HG03196 (cell line): ENCODE measurements at regions not wholly inside any gene's neighbourhood (a gene's known extent, or its start where the extent isn't known, plus 50 kb on each side); places are given as distances from the start of the nearest gene placed in this dataset.

Experiments
- ATAC-seq: cut with Tn5 transposase; IDR thresholded peaks from one replicate; pipeline ENCODE4 v1.9.1; 2021; ENCODE audit not compliant: unreplicated experiment

DNA sequence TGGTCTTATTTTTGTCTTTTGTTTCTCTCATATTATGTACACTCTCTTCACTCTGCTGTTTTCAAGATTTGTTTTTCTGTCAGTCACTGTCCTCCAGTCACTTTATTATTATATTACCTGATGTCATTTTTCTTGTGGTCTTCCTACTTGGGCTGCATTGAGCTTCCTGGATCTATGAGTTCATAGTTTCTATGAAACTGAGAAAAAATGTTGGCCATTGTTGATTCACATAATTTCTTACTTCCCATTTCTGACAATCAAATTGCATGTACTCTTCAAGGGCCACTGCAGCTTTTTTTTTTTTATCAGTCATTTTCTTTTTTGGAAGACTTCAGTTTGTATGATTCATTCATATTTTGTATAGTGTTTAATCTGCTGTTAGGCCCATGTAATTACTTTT, 1180.6 kb upstream of the GBE1 start:
- ATAC-seq: no peak

DNA sequence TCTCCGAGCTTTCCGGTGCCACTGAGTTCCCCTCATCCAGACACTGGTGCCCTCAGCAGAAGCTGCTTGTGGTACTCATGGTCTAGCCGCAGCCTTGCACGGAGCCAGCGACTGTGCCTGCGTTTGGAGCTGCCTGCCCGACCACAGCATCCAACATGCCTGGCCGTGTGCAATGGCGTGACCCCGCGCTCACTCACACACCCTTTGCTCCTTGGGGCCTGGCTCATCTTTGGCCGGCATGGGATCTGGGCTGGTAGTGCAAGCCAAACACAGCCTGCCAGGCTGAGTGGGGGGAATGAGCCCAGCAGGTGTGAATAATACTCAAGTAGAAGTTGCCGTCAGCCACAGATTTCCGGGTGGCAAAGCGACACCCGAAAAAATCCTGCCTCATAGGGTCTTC, 1178.7 kb upstream of the GBE1 start:
- ATAC-seq: no peak

DNA sequence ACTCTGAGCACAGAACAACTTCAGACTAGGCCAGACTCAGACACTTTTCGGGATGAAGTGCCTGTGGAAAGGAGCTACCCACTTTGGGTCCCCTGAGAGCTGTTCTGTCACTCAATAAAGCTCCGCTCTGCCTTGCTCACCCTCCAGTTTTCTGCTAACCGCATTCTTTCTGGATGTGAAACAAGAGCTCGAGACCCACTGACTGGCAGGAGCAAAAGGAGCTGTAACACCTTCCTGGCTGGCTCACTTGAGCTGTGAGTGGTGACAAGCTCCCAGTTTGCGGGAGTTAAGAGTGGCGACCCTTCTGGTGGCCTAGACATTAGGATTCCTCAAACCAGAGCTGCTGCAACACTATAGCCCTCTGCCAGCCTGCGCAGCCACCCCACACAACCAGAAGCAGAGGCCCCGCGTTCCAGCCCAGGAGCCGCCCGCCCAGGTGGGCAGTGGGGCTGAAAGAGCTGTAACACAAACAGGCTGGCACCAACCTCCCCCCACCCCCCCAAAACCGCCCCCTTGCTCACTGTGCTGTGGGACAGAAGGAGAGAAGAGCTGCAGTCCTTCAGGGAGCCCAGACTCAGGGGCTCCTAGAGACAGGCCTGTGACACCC, 1178.1 kb upstream of the GBE1 start:
- ATAC-seq: no peak

DNA sequence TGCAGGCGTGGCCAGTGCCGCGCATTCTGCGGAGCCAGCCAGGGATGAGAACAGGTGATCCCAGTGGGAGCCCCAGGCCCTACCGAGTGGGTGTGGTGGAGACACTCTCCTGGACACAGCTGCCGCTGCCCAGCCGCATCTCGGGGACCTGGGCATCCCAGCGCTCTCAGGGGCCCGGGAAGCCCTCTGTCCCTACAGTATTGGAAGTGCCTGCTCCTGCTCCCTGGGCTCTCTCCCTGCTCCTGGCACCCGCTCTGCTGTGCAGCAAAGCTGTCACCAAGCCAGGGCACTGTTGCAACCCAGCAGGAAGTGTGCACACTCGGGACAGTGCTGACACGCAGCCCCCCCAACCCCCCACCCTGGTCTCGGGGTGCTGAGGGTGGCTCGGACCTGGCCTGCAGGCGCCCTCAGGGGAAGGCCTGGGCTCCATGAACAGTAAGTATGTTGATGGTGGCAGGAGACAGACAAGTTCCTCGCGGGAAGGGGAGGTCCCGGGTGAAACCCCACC, 1177.4 kb upstream of the GBE1 start:
- ATAC-seq: no peak

DNA sequence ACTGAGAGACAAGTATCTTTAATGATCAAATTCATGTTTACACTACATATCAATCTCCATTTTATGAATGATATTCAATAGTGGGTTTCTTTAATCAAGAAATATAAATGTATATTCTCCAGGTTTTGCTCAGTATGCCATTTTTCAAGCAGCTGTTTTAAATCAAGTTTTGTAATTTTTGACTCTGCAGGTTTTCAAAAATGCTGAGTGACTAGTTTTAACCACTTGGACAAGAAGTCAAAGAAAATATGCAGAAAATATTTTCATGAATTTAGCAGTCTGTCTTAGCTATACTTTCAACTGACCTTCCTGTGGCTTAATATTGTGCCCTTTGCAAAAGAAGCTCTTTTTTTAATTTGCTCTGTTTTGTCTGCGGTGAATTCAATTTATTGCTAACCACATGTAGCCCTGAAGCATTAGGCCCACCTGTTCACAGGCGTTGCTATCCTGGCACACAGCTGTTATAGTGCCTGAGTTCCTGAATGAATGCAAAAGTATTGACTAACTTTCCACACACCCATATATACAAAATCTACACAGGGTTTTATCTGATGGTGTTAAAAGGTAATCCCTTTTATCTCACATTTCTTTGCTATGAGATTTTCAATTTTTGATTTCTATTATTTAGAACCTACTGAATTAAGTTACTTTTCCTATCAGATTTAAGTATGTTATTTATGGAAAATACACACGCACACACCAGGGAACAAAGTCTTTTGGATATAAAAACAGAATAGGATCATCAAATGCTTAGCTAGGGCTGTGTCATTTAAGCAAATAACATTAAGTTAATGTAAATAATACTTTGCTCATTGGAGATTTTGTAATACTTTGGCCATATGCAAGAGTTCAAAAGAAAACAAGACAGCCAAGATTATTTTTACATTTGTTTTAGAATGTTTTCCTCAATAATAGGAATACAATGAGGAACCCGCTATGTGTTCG, 1166.1 kb upstream of the GBE1 start:
- ATAC-seq: no peak

DNA sequence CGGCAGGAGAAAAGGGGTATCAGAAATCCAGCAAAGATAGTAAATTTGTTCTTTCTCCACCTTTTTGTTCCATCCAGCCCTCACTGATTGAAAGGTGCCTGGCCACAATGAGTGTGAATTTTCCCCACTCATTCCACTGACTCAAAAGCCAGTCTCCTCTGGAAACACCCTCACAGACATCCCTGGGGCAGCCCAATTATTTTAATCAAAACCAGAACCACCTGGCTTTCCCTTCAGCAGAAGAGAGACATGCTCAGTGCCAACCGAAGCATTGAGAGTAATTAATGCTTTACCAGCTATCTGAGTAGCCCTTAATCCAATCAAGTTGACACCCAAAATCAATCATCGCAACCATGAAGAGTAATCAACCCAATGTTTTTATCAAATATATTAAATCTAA, 1129.6 kb upstream of the GBE1 start:
- ATAC-seq: no peak

DNA sequence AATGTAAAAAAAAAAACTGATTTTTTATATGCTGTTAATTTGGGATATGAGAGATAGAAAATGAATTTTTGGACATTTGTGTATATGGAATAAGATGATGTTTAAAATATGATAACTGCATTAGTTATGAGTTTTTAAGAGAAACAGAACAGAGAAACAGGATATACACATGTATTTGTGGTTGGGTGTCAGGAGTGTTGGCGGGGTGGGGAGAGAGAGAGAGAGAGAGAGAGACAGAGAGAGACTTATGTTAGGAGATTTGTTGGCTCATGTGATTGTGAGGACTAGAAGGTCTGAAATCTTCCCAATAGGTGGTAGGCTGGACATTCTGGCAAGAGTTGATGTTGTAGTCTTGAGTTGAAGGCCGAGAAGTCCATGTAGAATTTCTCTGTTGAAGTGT, 1121.6 kb upstream of the GBE1 start:
- no peak for ATAC-seq

DNA sequence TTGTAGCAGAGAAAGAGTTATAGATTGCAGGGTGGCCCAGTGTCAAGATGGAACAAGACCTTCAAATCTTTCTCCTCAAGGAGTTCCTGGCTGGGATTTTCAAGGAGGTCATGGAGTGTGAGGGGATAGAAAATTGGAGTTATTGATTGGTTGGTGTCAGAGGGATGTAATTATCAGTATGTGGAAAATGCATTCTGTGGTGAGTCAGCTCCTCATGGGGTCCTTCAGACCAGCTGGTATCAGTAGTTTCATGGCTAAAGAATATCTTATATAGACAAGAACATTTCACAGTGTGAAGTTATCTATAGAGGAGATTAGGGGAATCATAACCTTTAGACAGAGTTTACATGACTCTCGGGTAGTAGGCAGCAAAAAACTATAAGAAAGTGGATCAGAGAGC, 1114.0 kb upstream of the GBE1 start:
- ATAC-seq: no peak

DNA sequence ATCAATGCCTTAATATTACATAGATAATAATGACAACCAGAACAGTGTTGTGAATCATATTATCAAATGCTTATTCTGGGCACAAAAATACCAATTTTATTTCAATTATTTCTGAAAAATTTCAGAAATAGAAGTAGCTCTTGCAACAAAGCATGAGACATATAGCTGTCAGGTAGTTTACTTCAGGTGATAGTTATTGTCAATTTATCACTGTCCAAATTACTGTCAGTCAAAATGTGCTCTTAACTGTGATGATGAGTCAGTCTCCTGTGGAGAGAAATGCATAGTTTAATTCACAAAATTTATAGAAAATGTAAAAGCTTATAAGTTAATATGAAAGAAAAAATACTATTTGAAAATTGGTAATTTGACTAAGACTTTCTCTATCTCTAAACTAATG, 1078.4 kb upstream of the GBE1 start:
- no peak for ATAC-seq

DNA sequence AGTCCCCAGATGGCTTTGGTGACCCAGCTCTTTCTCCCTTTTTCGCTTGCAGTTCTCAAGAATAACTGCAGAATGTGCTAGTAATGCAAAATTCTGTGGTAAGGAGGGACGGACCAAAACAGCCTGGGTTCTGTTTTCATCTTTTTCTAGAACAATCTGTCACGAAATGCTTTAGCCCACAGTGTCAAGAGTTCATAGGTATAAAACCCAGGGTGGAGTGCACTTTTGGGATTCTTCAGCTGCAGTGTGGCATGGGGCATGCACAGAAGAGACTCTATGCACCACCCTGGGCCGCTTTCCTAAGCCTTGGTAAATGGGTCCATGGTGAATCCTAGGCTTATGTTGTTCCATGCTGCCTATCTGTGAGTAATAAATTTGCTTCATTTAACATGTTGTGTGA, 1072.7 kb upstream of the GBE1 start:
- ATAC-seq: no peak

DNA sequence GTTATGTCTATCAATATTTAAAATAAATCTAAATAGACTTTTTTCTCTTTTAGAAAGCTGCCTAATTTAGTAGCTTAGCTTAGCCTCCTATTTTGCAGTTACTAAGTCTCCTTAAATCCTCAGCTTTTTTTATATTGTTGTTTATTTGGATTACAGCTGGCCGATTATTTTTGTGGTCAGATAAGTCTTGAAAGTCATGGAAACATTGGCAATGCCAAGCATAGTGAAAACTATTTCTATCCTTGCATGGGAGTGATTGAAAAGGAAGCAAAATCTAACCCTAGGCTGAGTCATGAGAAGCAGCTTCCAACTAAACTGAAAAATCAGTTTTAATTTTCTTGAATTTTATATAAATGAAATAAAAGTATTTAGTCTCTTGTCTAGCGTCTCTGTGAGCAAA, 1063.0 kb upstream of the GBE1 start:
- ATAC-seq: no peak

DNA sequence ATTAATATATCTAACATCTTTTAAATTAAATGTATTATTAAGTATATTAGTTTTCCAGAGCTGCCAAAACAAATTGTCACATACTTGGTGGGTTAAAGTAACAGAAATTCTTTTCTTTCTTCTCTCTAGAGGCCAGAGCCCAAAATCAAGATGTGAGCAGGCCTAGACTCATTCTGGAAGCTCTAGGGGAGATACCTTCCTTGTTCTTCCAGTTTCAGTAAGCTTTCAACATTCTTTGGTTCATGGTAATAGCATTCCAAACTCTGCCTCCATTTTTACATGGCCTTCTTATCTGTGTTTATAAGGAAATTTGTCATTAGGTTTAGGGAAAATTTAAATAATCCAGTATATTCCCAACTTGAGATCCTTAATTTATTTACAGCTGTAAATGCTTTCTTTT, 1054.6 kb upstream of the GBE1 start:
- no peak for ATAC-seq

DNA sequence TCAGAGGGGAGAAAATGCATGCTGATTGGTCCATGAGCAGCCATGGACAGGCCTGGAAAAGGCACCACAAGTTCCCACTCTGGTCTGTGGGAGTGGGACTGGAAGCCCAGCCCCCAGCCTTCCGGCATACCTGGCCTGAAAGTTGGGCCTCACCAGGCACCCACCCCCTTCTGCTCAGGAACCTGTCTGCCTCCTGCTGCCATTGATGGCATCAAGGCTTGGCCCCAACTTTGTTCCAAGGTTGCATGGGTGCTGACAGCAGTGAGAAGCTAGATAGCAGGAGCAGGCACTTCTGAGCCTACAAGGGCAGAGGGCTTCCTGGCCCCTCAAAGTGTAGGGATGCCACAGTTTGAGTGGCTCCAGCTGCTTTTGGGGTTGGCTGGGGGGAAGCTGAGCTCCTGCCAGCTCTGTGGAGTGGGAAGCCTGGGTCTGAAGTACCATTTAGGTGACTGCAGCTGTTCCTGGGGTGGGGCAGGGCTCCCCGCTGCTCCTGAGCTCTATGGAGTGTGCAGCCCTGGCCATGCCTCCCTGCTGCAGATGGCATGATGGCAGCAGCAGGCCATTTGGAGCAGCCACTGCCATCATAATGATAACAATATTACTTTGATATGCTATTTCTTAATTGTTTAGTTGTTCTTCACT, 1054.1 kb upstream of the GBE1 start:
- ATAC-seq: no peak

DNA sequence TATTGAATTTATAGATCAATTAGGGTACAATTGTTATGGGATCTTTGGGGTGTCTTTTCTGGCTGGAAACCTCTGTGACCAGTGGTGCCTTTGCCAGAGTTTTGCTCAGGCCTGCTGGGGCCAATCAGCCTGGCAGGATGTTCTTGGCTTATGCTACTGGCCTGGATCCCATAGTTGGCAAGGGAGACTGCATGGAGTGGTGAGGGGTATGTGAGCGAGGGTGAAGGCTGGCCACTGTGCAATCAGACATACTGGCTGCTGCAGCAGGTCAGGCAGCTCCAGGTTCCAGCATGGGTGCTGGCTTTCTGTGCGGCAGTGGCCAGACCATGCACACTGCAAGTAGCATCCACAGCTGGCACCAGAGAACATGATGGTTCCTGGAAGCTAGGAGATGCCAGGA, 1053.2 kb upstream of the GBE1 start:
- no peak for ATAC-seq

DNA sequence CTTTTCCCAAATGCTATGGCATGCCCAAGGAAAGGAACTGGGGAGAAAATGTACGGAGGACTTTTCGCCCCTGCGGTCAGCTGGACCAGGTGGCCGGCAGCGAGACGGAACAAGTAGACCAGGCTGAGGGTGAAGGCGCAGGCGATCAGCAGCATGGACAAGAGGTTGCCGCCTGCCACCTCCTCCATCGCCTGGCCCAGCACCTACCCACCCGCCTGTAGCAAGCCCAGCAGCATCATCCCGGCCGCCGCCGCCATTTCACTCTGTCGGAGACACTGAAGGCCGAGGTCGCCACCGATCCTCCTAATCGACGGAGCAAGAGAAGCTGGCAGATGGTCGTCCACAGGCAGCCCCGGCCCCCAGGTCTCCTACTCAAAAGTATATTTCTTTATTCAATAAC, 1046.3 kb upstream of the GBE1 start:
- no peak for ATAC-seq

DNA sequence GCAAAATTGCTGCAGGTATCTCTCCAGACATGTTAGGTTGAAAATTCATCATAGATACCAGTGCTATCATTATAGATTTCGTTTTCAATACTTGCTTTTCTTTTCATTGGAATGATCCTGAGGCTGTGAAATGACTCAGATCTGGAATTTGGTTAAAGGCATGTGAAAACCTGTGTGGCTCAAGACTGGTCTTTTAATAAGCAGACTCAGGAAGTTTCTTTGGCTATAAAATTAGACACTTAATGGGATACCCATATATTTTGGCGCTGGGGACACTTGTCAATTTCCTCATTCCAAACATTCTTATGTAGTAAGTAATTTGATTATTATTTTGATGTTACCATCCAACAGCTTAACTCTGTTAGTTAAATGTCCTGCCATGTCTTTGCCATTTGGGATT, 1041.1 kb upstream of the GBE1 start:
- no peak for ATAC-seq

DNA sequence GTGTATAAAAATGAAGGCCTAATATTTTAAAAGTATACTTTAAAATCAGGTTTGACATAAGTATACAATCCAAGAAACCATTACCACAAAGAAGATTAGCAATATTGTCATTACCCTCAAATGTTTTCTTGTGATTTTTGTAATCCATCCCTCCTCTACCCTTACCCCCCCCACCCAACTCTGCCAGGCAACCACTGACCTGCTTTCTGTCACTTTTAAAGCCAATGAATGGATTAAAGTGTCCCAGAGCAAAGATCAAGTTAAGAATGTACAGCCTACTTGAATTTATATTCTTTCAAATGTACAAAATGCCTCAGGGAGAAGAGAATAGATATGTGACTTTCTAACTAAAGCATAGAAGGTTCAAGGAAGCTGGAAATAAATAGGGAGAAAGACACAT, 1038.8 kb upstream of the GBE1 start:
- no peak for ATAC-seq

DNA sequence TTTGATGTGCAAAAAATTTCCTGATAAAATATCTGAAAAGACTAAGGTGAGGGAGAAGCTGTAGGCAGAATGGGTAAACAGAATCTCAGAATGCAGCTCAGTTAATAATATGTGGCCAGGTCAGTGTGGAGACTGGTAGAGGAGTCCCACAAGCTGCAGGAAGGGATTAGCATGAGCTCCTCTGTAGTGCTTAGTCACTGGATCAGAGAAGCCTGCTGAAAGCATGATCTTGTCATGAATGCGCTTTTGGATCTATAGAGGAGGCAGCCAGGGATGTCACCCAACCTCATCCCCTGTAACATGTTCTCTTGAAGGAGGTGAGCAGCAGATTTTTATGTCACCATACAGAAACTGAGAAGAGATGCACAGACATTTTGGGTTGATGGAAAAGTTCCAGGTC, 1035.3 kb upstream of the GBE1 start:
- no peak for ATAC-seq

DNA sequence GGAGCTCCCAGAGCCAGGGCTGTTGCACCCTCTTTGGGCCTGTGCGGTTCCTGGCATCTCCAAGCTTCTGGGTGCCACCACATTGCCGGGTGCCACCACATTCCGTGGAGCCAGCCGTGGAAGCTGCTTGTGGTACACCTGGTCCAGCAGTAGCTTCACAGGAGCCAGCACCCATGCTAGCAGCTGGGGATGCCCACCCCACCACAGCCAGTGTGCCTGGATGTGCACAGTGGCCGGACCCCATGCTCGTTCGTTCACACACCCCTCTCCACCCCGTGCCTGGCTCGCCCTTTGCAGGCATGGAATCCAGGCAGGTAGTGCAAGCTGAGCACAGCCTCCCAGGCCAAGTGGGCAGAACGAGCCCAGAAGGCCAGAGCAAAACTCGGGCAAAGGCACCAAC, 1029.8 kb upstream of the GBE1 start:
- no peak for ATAC-seq

DNA sequence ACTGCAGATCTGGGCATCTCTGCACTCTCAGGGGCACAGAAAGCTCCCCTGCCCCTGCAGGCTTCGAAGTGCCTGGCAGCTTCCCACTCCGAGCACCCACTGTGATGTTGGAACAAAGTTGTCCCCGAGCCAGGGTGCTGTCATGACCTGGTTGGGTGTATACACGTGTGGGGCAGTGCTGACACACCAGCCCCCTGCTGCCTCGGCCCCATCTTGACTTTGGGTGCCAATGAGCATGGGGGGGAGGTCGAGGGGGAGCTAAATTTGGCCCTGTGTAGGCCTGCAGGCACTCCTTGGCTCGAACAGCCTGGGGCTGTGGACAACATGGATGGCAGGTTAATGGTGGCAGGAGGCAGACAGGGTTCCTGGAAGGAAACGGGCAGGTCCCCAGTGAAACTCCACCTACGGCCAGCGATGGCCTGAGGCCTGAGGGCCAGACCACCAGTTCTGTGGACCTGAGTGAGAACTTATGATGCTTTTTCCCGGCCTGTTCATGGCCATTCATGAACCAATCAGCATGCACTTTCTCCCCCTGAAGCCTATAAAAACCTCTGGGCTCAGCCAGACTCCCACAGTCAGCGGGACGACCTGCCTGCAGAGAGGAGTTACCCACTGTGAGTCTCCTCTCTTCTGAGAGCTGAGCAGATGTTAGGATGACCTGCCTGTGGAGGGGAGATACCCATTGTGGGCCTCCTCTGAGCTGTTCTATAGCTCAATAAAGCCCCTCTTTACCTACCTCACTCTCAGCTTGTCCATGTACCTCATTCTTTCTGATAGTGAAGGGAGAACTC, 1029.1 kb upstream of the GBE1 start:
- ATAC-seq: no peak

DNA sequence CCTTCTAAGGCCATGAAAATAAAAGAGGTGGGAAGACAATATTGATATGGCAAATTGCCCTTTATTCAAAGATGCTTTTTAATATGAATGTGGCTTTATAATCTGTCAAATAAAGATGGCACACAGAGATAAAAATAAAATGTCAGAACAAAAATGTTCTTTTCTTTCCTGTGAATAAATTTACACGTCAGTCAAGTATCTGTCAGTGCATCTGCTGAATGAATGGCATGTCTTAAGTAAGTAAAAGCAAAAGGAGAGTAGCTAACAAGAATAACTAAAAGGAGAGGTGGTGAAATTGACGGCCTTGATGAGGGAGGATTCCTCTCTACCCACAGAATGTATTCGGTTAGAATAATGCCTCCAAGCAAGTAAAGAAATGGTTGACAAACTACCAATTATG, 1021.7 kb upstream of the GBE1 start:
- ATAC-seq: no peak
